Cardiac muscle cell (in vitro differentiated cells and primary cell): ENCODE measurements at regions not wholly inside any gene's neighbourhood (a gene's known extent, or its start where the extent isn't known, plus 50 kb on each side); places are given as distances from the start of the nearest gene placed in this dataset.

Experiments
- DNase-seq, 2 donors: peaks; one replicate each; pipeline versions ENCODE4 v3.0.0 to v3.0.0-alpha.2; 2010 to 2017; ENCODE audit warnings: low read depth in 1 of 2, low spot score in 1 of 2
- H3K27ac ChIP-seq: fragments of 200-600 bp; sonication (generic); 2 replicates; pipeline ENCODE4 v1.5.1; 2016
- H3K27me3 ChIP-seq: fragments of 200-600 bp; sonication (generic); 2 replicates; pipeline ENCODE4 v1.6.0; 2016; ENCODE audit warnings: control low read depth
- H3K36me3 ChIP-seq: fragments of 200-600 bp; sonication (generic); 2 replicates; pipeline ENCODE4 v1.5.1; 2016; ENCODE audit warnings: control low read depth
- H3K4me1 ChIP-seq: fragments of 200-600 bp; sonication (generic); 2 replicates; pipeline ENCODE4 v1.8.1; 2017; ENCODE audit warnings: low read depth, mild to moderate bottlenecking, mixed run types
- H3K4me3 ChIP-seq: fragments of 200-600 bp; sonication (generic); 2 replicates; pipeline ENCODE4 v1.5.1; 2016; ENCODE audit warnings: mild to moderate bottlenecking
- H3K9me3 ChIP-seq: fragments of 200-600 bp; sonication (generic); 2 replicates; pipeline ENCODE4 v1.5.1; 2017; ENCODE audit warnings: low read depth, mild to moderate bottlenecking, control low read depth
- CTCF ChIP-seq: IDR thresholded peaks from 2 replicates; pipeline ENCODE4 v1.5.1; 2012; ENCODE audit warnings: low read depth, mild to moderate bottlenecking, low read length

GRCh38 chr10:128687408-128687807 is 561.2 kb upstream of the MKI67 start:
- Histone ChIP-seq H3K27ac (no peak overlapping the region), H3K9me3 (no peaks in the 10 kb centered on the region)
- DNase-seq: no peak

GRCh38 chr10:128687927-128688549 is 561.8 kb upstream of the MKI67 start:
- Histone ChIP-seq H3K27me3 (no peaks in the 10 kb centered on the region), H3K36me3 (no peaks in the 10 kb centered on the region), H3K9me3 (no peaks in the 10 kb centered on the region), H3K4me3 (no peak overlapping the region), H3K27ac (no peak overlapping the region), H3K4me1 (no peaks in the 10 kb centered on the region)
- DNase-seq: no peak
- no peak for TF ChIP-seq CTCF

More at GRCh38 chr10:128687408-128687807, 561.2 kb upstream of the MKI67 start:
- TF ChIP-seq CTCF: no peak
- H3K36me3 ChIP-seq: no peaks in the 10 kb centered on the region
- H3K27me3 ChIP-seq: no peaks in the 10 kb centered on the region
- no peak overlapping the region for H3K4me3 ChIP-seq
- H3K4me1 ChIP-seq: no peaks in the 10 kb centered on the region

- H3K4me1 ChIP-seq: no peaks in the 10 kb centered on the region
- no peaks in the 10 kb centered on the region for H3K36me3 ChIP-seq
- H3K9me3 ChIP-seq: no peaks in the 10 kb centered on the region
- H3K27me3 ChIP-seq: no peaks in the 10 kb centered on the region
- TF ChIP-seq CTCF: no peak
- H3K27ac ChIP-seq: no peak overlapping the region
- no peak for DNase-seq
- H3K4me3 ChIP-seq: no peak overlapping the region
Measured at GRCh38 chr10:128689667-128690066, 563.4 kb upstream of the MKI67 start.

GRCh38 chr10:128693493-128694131 is 567.4 kb upstream of the MKI67 start:
- no peak for DNase-seq
- Histone ChIP-seq H3K4me3 (no peak overlapping the region), H3K4me1 (no peaks in the 10 kb centered on the region), H3K27me3 (no peaks in the 10 kb centered on the region), H3K9me3 (no peaks in the 10 kb centered on the region), H3K36me3 (no peaks in the 10 kb centered on the region), H3K27ac (no peak overlapping the region)
- no peak for TF ChIP-seq CTCF

GRCh38 chr10:128694168-128694850 is 568.1 kb upstream of the MKI67 start:
- TF ChIP-seq CTCF: no peak
- no peak for DNase-seq
- H3K9me3 ChIP-seq: no peaks in the 10 kb centered on the region
- H3K4me1 ChIP-seq: no peaks in the 10 kb centered on the region
- H3K27ac ChIP-seq: no peak overlapping the region
- no peak overlapping the region for H3K4me3 ChIP-seq
- no peaks in the 10 kb centered on the region for H3K27me3 ChIP-seq
- H3K36me3 ChIP-seq: no peaks in the 10 kb centered on the region
